RCC 7860 (cell line): ENCODE measurements at regions not wholly inside any gene's neighbourhood (a gene's known extent, or its start where the extent isn't known, plus 50 kb on each side); places are given as distances from the start of the nearest gene placed in this dataset.

Source experiments
- DNase-seq: peaks from one replicate; pipeline ENCODE4 v3.0.0-alpha.2; 2015; ENCODE audit warnings: low spot score
- FAIRE-seq: peaks from 2 replicates; lab custom pipeline; 2012; peaks lifted over from hg19 to GRCh38; lab: Jason Lieb, UNC

GRCh38 chrX:16222151-16222550 is 54.9 kb downstream of the MAGEB17 start:
- FAIRE-seq (no peak), DNase-seq (no peak)

GRCh38 chrX:16223385-16223784 is 56.1 kb downstream of the MAGEB17 start:
- FAIRE-seq: no peak
- no peak for DNase-seq

- peak; percentile 96 for FAIRE-seq
- peak; percentile 79 for DNase-seq
Measured at GRCh38 chrX:16239211-16239610, 71.9 kb downstream of the MAGEB17 start.

GRCh38 chrX:16240231-16240905 is 73.1 kb downstream of the MAGEB17 start:
- FAIRE-seq (no peak), DNase-seq (no peak)

- no peak for FAIRE-seq
- no peak for DNase-seq
Measured at GRCh38 chrX:16240968-16241367, 73.7 kb downstream of the MAGEB17 start.

GRCh38 chrX:16250296-16250695 is 83.0 kb downstream of the MAGEB17 start:
- no peak for DNase-seq
- FAIRE-seq: no peak

- FAIRE-seq: no peak
- DNase-seq: no peak
Measured at GRCh38 chrX:16251782-16252181, 84.5 kb downstream of the MAGEB17 start.

- no peak for DNase-seq
- no peak for FAIRE-seq
Measured at GRCh38 chrX:16258882-16259281, 91.6 kb downstream of the MAGEB17 start.

- FAIRE-seq: no peak
- DNase-seq: no peak
Measured at GRCh38 chrX:16267431-16267830, 100.2 kb downstream of the MAGEB17 start.

- FAIRE-seq: no peak
Measured at GRCh38 chrX:16268206-16268605, 100.9 kb downstream of the MAGEB17 start.

GRCh38 chrX:16278927-16279326 is 111.6 kb downstream of the MAGEB17 start:
- FAIRE-seq: no peak
- DNase-seq: no peak

More at GRCh38 chrX:16268206-16268605, 100.9 kb downstream of the MAGEB17 start:
- no peak for DNase-seq

GRCh38 chrX:16282209-16282608 is 114.9 kb downstream of the MAGEB17 start:
- DNase-seq (no peak), FAIRE-seq (no peak)

GRCh38 chrX:16284842-16285241 is 117.6 kb downstream of the MAGEB17 start:
- DNase-seq: no peak

GRCh38 chrX:16290997-16291396 is 123.7 kb downstream of the MAGEB17 start:
- DNase-seq (no peak), FAIRE-seq (no peak)

More at GRCh38 chrX:16284842-16285241, 117.6 kb downstream of the MAGEB17 start:
- FAIRE-seq: no peak

- DNase-seq: no peak
- FAIRE-seq: no peak
Measured at GRCh38 chrX:16300831-16301230, 133.6 kb downstream of the MAGEB17 start.

GRCh38 chrX:16304751-16305150 is 137.5 kb downstream of the MAGEB17 start:
- FAIRE-seq: no peak
- DNase-seq: no peak

GRCh38 chrX:16305187-16305586 is 137.9 kb downstream of the MAGEB17 start:
- no peak for FAIRE-seq
- DNase-seq: no peak

GRCh38 chrX:16307950-16308349 is 140.7 kb downstream of the MAGEB17 start:
- FAIRE-seq: no peak
- no peak for DNase-seq

- DNase-seq: no peak
- no peak for FAIRE-seq
Measured at GRCh38 chrX:16308773-16309172, 141.5 kb downstream of the MAGEB17 start.

- FAIRE-seq: no peak
- DNase-seq: no peak
Measured at GRCh38 chrX:16310326-16310725, 143.0 kb downstream of the MAGEB17 start.

- DNase-seq (no peak), FAIRE-seq (no peak)
Measured at GRCh38 chrX:16311671-16312070, 144.4 kb downstream of the MAGEB17 start.

GRCh38 chrX:16312761-16313623 is 145.7 kb downstream of the MAGEB17 start:
- DNase-seq (no peak), FAIRE-seq (no peak)
